ENCODE measurements at regions not wholly inside any gene's neighbourhood (a gene's known extent, or its start where the extent isn't known, plus 50 kb on each side); places are given as distances from the start of the nearest gene placed in this dataset.

DNA sequence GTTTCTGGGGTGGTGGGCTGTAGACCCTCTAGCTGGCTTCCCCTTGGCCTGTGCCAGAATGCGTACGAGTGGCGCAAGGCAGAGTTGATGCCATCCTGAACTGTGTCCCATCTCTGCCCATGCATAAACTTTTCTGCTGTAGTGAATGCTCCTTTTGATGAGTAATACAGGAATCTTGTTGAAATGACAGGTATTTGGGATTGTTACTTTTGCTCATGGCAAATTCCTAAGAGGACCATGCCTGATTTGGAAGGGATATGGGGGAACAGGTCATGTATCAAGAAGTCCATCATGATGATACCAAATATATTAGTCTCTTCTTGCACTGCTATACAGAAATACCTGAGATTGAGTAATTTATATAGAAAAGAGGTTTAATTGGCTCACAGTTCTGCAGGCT, 648.0 kb downstream of the SLC4A3 start:
- Mint-ChIP-seq H3K4me1 (ENCODE audit: insufficient read depth, unreplicated experiment) (peaks cover 47% of the 10 kb centered on the region), H3K27me3 (ENCODE audit: insufficient read depth, unreplicated experiment) (no peaks in the 10 kb centered on the region), H3K36me3 (ENCODE audit: insufficient read depth, unreplicated experiment) (peaks cover 6% of the 10 kb centered on the region), H3K27ac (ENCODE audit: low read depth, unreplicated experiment) (peak overlapping the region; percentile 89), H3K9me3 (ENCODE audit: unreplicated experiment) (peaks cover 7% of the 10 kb centered on the region), H3K4me3 (ENCODE audit: unreplicated experiment) (no peak overlapping the region)
- no TSS peak for BruUV-seq (replicated peaks)
- POLR2A ChIA-PET = no interaction called here
- no peak for DNase-seq (ENCODE audit: unreplicated experiment)
- TF ChIP-seq, protein P1, sequence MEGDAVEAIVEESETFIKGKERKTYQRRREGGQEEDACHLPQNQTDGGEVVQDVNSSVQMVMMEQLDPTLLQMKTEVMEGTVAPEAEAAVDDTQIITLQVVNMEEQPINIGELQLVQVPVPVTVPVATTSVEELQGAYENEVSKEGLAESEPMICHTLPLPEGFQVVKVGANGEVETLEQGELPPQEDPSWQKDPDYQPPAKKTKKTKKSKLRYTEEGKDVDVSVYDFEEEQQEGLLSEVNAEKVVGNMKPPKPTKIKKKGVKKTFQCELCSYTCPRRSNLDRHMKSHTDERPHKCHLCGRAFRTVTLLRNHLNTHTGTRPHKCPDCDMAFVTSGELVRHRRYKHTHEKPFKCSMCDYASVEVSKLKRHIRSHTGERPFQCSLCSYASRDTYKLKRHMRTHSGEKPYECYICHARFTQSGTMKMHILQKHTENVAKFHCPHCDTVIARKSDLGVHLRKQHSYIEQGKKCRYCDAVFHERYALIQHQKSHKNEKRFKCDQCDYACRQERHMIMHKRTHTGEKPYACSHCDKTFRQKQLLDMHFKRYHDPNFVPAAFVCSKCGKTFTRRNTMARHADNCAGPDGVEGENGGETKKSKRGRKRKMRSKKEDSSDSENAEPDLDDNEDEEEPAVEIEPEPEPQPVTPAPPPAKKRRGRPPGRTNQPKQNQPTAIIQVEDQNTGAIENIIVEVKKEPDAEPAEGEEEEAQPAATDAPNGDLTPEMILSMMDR (IDR thresholded peaks at IDR 0.05; ENCODE audit: unreplicated experiment) = no peak
- CTCF ChIA-PET = interaction anchor here (0.7 kb wide), 1 partner anchor 41 kb away, joined by 3 read pairs; no protein-coding TSS in a partner anchor
- intact Hi-C loops (cut with micrococcal nuclease) = no loop called here

DNA sequence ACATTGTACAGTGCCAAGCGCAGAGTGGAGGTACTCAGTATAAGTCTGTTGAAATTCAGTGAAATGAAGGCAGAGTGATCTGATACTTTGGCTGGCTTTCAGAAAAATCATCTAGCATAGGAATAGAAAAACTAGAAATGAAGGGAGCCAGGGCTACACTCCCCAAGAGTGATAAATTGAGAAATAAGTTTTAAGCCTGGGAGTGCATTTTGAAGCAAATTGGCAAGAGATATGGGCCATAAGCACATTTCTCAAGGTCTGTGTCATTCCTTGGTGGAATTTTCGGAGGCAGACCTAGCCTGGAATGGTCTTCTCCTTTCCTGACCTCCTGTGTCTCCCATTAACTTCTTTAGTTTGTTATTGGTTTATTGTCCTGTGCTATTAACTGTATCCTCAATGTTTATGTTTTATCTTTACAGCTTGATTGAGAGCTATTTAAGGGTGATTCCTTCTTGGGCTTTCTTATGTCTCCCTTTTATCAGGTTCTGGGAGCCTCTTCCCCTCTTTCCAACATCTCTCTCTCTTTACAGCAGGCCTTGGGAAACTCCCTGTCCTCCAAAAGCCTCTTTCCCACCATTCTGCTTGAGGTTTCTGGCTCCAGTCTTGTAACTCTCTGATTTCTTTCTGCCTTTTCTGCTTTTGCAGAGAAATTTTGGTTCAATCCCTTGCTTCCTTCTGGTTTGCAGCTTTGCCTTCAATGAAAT, 649.5 kb downstream of the SLC4A3 start:
- BruUV-seq (replicated peaks) = no TSS peak
- Mint-ChIP-seq H3K36me3 (ENCODE audit: insufficient read depth, unreplicated experiment) (peaks cover 6% of the 10 kb centered on the region), H3K4me3 (ENCODE audit: unreplicated experiment) (peak overlapping the region; percentile 35), H3K27me3 (ENCODE audit: insufficient read depth, unreplicated experiment) (no peaks in the 10 kb centered on the region), H3K27ac (ENCODE audit: low read depth, unreplicated experiment) (peak overlapping the region; percentile 89), H3K9me3 (ENCODE audit: unreplicated experiment) (peaks cover 7% of the 10 kb centered on the region), H3K4me1 (ENCODE audit: insufficient read depth, unreplicated experiment) (peaks cover 56% of the 10 kb centered on the region)
- ChIA-PET POLR2A (interaction anchor here (0.9 to 1.8 kb wide), 7 partner anchors 12 to 79 kb away, joined by 4 to 13 read pairs (median 5); no protein-coding TSS in a partner anchor), CTCF (interaction anchor here (0.9 kb wide), 1 partner anchor 444 kb away, joined by 3 read pairs; no protein-coding TSS in a partner anchor)
- DNase-seq (ENCODE audit: unreplicated experiment) = peak; percentile 31
- intact Hi-C loops (cut with micrococcal nuclease) = loop anchor here (2.0 kb wide), 1 partner anchor 308 kb away; no protein-coding TSS in a partner anchor
- TF ChIP-seq, protein P1 (IDR thresholded peaks at IDR 0.05; ENCODE audit: unreplicated experiment) = no peak

DNA sequence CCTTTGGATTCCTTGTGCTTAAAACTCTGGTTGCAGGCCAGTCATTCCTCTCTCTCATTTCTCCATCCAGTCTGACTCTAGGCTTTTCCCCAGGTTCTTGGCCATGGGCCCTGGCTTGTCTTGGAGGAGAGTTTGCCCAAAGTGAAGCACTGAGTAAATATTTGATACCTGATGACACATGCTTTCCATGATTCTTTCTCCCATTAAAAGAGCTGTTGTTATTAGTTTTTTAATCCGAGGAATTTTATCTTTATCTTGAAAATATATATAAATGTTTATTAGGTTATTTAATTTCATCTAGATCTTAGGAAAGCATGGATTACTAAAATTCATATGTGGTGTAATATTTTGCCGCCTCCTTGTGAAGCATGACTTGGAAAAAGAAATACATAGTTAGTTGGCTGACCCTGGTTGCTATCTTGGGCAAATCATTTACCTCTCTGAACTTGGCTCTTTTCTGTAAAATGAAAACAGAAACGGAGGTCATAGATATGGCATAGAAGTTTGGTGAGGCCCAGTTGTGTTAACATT, 650.1 kb downstream of the SLC4A3 start:
- DNase-seq (ENCODE audit: unreplicated experiment) = peak; percentile 85
- BruUV-seq (replicated peaks) = no TSS peak
- H3K4me3 Mint-ChIP-seq (ENCODE audit: unreplicated experiment) = peak overlapping the region; percentile 35
- peaks cover 7% of the 10 kb centered on the region for H3K9me3 Mint-ChIP-seq (ENCODE audit: unreplicated experiment)
- H3K27me3 Mint-ChIP-seq (ENCODE audit: insufficient read depth, unreplicated experiment) = no peaks in the 10 kb centered on the region
- H3K27ac Mint-ChIP-seq (ENCODE audit: low read depth, unreplicated experiment) = peak overlapping the region; percentile 89
- intact Hi-C loops (cut with micrococcal nuclease) = loop anchor here (2.0 kb wide), 1 partner anchor 309 kb away; no protein-coding TSS in a partner anchor
- peaks cover 6% of the 10 kb centered on the region for H3K36me3 Mint-ChIP-seq (ENCODE audit: insufficient read depth, unreplicated experiment)
- TF ChIP-seq, protein P1 (IDR thresholded peaks at IDR 0.05; ENCODE audit: unreplicated experiment) = no peak
- ChIA-PET CTCF (interaction anchor here (0.9 kb wide), 1 partner anchor 444 kb away, joined by 3 read pairs; no protein-coding TSS in a partner anchor), POLR2A (interaction anchor here (0.5 to 1.8 kb wide), 8 partner anchors 10 to 79 kb away, joined by 3 to 13 read pairs (median 4); no protein-coding TSS in a partner anchor)
- H3K4me1 Mint-ChIP-seq (ENCODE audit: insufficient read depth, unreplicated experiment) = peaks cover 56% of the 10 kb centered on the region

DNA sequence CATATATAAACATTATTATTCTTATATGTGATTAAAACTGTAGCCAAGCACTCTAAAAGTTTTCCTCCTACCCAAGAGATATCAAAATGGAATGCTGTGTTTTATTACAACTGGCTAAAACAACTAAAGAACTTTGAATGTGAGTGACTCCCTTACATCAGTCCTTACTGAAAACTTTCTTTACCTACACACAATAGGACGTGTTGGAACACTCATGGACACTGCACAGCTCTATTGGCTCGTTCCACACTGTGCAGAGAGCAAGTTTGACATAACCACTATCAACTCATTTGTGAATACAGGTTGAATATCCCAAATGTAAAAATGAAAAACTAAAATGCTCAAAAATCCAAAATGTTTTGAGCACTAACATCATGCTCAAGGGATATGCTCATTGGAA, 650.6 kb downstream of the SLC4A3 start:
- no TSS peak for BruUV-seq (replicated peaks)
- TF ChIP-seq, protein P1 (IDR thresholded peaks at IDR 0.05; ENCODE audit: unreplicated experiment) = no peak
- Mint-ChIP-seq H3K27ac (ENCODE audit: low read depth, unreplicated experiment) (peak overlapping the region; percentile 89), H3K36me3 (ENCODE audit: insufficient read depth, unreplicated experiment) (peaks cover 6% of the 10 kb centered on the region), H3K27me3 (ENCODE audit: insufficient read depth, unreplicated experiment) (no peaks in the 10 kb centered on the region), H3K4me1 (ENCODE audit: insufficient read depth, unreplicated experiment) (peaks cover 56% of the 10 kb centered on the region), H3K9me3 (ENCODE audit: unreplicated experiment) (peaks cover 7% of the 10 kb centered on the region), H3K4me3 (ENCODE audit: unreplicated experiment) (no peak overlapping the region)
- DNase-seq (ENCODE audit: unreplicated experiment) = no peak
- intact Hi-C loops (cut with micrococcal nuclease) = loop anchor here (2.0 kb wide), 1 partner anchor 89 kb away; no protein-coding TSS in a partner anchor
- POLR2A ChIA-PET = interaction anchor here (0.5 to 1.8 kb wide), 9 partner anchors 10 to 1295 kb away, joined by 3 to 13 read pairs (median 4); no protein-coding TSS in a partner anchor
- CTCF ChIA-PET = no interaction called here
